ENCODE measurements at regions not wholly inside any gene's neighbourhood (a gene's known extent, or its start where the extent isn't known, plus 50 kb on each side); places are given as distances from the start of the nearest gene placed in this dataset.

DNA sequence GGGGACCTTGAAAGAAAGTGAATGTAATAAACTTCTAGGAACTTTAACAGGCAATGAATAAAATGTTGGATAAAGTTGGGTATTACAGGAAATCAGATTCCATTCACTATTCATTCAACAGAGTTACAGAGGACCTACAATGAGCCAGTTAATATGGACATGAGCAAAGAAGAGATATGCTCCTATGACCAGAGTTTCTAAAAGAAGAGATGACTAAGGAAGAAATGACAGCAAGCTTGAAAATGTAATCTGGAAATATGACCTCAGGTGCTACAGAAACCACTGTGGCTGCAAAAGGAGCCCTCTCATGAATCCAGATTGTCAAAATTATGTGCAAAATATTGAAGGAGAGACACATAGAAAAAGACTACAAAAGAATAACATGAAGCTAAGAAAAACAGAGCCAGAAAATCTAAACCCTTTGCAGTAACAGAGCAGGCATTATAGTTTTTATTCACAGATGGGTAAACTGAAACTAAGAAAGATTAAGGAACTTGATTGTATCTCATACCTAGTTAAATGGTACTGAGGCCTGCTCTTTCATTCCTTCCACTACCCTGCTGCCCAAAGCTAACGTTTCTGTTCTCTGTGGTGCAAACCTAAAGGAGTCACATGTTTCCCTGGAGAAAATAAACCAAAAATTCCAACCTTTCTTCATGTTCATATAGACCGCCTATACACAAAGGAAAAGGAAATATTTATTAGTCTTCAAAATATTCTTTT, 378.3 kb downstream of the GBA3 start:
- intact Hi-C loops (cut with DNase I): no loop called here
- no peaks in the 10 kb centered on the region for H3K27me3 ChIP-seq (replicated peaks; ENCODE audit: insufficient read depth)
- no peak for DNase-seq (ENCODE audit: low spot score)
- no peaks in the 10 kb centered on the region for H3K36me3 ChIP-seq
- 57% methylated on average over 2 of the region's 2 CpGs for WGBS
- H3K9me3 ChIP-seq: no peaks in the 10 kb centered on the region
- TF ChIP-seq POLR2A (IDR thresholded peaks at IDR 0.05) (no peak), POLR2AphosphoS5 (IDR thresholded peaks at IDR 0.05) (no peak)
- TF ChIP-seq, protein P1, sequence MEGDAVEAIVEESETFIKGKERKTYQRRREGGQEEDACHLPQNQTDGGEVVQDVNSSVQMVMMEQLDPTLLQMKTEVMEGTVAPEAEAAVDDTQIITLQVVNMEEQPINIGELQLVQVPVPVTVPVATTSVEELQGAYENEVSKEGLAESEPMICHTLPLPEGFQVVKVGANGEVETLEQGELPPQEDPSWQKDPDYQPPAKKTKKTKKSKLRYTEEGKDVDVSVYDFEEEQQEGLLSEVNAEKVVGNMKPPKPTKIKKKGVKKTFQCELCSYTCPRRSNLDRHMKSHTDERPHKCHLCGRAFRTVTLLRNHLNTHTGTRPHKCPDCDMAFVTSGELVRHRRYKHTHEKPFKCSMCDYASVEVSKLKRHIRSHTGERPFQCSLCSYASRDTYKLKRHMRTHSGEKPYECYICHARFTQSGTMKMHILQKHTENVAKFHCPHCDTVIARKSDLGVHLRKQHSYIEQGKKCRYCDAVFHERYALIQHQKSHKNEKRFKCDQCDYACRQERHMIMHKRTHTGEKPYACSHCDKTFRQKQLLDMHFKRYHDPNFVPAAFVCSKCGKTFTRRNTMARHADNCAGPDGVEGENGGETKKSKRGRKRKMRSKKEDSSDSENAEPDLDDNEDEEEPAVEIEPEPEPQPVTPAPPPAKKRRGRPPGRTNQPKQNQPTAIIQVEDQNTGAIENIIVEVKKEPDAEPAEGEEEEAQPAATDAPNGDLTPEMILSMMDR (IDR thresholded peaks at IDR 0.05): no peak
- H3K4me3 ChIP-seq: no peak overlapping the region
- no peaks in the 10 kb centered on the region for H3K4me1 ChIP-seq (replicated peaks)
- H3K27ac ChIP-seq: no peak overlapping the region

DNA sequence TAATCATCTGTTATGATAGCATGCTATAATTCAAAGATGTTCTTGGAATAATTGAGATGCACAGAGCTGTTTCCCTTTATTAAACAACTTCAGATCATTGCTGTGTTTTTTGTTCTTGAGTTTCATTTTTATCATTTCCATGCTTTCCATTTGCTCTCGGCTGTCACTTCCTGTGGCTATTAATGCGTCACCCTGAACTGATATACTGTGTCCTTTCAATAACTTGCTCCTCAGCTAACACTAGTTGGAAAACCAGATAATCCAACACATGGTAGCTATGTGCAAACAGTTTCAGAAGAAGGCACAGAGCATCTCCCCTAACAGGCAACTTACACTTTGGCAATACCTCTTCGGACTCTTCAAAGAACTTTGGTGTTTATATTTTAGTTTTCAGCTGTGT, 376.0 kb downstream of the GBA3 start:
- Histone ChIP-seq H3K27me3 (replicated peaks; ENCODE audit: insufficient read depth) (no peaks in the 10 kb centered on the region), H3K4me3 (no peak overlapping the region), H3K27ac (no peak overlapping the region), H3K36me3 (no peaks in the 10 kb centered on the region), H3K4me1 (replicated peaks) (no peaks in the 10 kb centered on the region), H3K9me3 (no peaks in the 10 kb centered on the region)
- no peak for DNase-seq (ENCODE audit: low spot score)
- WGBS: 33% methylated on average over 3 of the region's 3 CpGs
- intact Hi-C loops (cut with DNase I): no loop called here
- TF ChIP-seq POLR2A (IDR thresholded peaks at IDR 0.05) (no peak), POLR2AphosphoS5 (IDR thresholded peaks at IDR 0.05) (no peak)
- TF ChIP-seq, protein P1 (IDR thresholded peaks at IDR 0.05): no peak

DNA sequence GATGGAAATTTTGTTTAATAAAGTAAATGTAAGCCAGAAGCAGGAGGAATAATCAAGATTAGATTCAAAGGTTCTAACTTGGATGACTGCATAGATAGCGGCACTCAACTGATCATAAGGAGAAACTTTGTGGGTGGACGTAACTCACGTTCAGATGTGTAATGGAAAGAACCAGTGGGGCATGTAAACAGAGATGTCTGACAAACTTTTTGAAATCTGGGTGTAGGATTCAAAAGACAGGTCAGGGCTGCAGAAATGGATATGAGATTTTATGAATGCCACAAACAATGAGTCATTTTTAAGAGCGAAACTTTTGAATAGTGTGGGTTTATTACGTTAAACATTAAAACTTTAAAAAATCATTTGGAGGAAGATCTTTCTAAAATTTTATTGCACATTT, 375.6 kb downstream of the GBA3 start:
- intact Hi-C loops (cut with DNase I): no loop called here
- Histone ChIP-seq H3K36me3 (no peaks in the 10 kb centered on the region), H3K27ac (no peak overlapping the region), H3K27me3 (replicated peaks; ENCODE audit: insufficient read depth) (no peaks in the 10 kb centered on the region), H3K4me3 (no peak overlapping the region), H3K9me3 (no peaks in the 10 kb centered on the region), H3K4me1 (replicated peaks) (no peaks in the 10 kb centered on the region)
- no peak for DNase-seq (ENCODE audit: low spot score)
- WGBS: 54% methylated on average over 5 of the region's 5 CpGs
- TF ChIP-seq POLR2A (IDR thresholded peaks at IDR 0.05) (no peak), POLR2AphosphoS5 (IDR thresholded peaks at IDR 0.05) (no peak)
- TF ChIP-seq, protein P1 (IDR thresholded peaks at IDR 0.05): no peak

GRCh38 chr4:23062188-23062587, 369.5 kb downstream of the GBA3 start:
- no peaks in the 10 kb centered on the region for H3K9me3 ChIP-seq
- no peak overlapping the region for H3K4me3 ChIP-seq
- 95% methylated on average over 2 of the region's 2 CpGs for WGBS
- H3K27me3 ChIP-seq (replicated peaks; ENCODE audit: insufficient read depth): no peaks in the 10 kb centered on the region
- TF ChIP-seq POLR2AphosphoS5 (IDR thresholded peaks at IDR 0.05) (no peak), POLR2A (IDR thresholded peaks at IDR 0.05) (no peak)
- TF ChIP-seq, protein P1 (IDR thresholded peaks at IDR 0.05): no peak
- H3K4me1 ChIP-seq (replicated peaks): no peaks in the 10 kb centered on the region
- H3K36me3 ChIP-seq: no peaks in the 10 kb centered on the region
- no peak for DNase-seq (ENCODE audit: low spot score)
- intact Hi-C loops (cut with DNase I): no loop called here
- no peak overlapping the region for H3K27ac ChIP-seq

DNA sequence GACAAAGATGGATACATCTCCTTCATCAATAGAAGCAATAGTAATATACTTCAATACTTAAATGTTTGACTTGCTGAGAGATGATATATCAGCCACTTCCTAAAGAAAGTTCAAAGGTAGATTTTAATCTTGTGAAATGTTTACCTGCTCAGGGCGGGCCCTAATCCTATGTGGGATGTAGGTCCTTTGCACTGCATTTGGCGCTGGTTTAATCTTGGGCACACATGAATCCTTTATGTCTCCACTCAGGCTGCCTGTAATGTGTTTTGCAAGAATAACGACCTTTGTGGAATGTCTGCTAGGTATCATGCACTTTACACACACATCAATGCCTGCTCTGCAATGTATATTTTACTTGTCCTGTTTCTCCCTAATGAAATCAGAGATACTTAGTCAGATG, 368.7 kb downstream of the GBA3 start:
- Histone ChIP-seq H3K27me3 (replicated peaks; ENCODE audit: insufficient read depth) (no peaks in the 10 kb centered on the region), H3K9me3 (no peaks in the 10 kb centered on the region), H3K4me3 (no peak overlapping the region), H3K4me1 (replicated peaks) (no peaks in the 10 kb centered on the region), H3K27ac (no peak overlapping the region), H3K36me3 (no peaks in the 10 kb centered on the region)
- intact Hi-C loops (cut with DNase I): no loop called here
- no peak for DNase-seq (ENCODE audit: low spot score)
- 31% methylated on average over 3 of the region's 3 CpGs for WGBS
- TF ChIP-seq POLR2A (IDR thresholded peaks at IDR 0.05) (no peak), POLR2AphosphoS5 (IDR thresholded peaks at IDR 0.05) (no peak)
- TF ChIP-seq, protein P1 (IDR thresholded peaks at IDR 0.05): no peak

All from prostate gland (tissue), 2 donors.